Testis (tissue), 2 donors: ENCODE measurements at regions not wholly inside any gene's neighbourhood (a gene's known extent, or its start where the extent isn't known, plus 50 kb on each side); places are given as distances from the start of the nearest gene placed in this dataset.

Experiments used
- CTCF ChIP-seq, 3 experiments: fragments of 450-650 bp in 2 of 3; fragments of 200-600 bp in 1 of 3; sonication (generic) in 1 of 3; IDR thresholded peaks; one replicate each; pipeline ENCODE4 v1.5.1; 2016 to 2019; ENCODE audit warnings: antibody characterized with exemption in 3 of 3, mild to moderate bottlenecking in 2 of 3, moderate library complexity in 1 of 3
- POLR2A ChIP-seq: fragments of 450-650 bp; IDR thresholded peaks from one replicate; pipeline ENCODE4 v1.6.1; 2017; ENCODE audit warnings: antibody characterized with exemption, mild to moderate bottlenecking, moderate library complexity

- TF ChIP-seq CTCF (IDR thresholded peaks at IDR 0.05), result no peak
- no peak for TF ChIP-seq POLR2A
Observed at GRCh38 chr2:67057123-67057522, 340.0 kb upstream of the ETAA1 start.
